DND-41 (cell line): ENCODE measurements at regions not wholly inside any gene's neighbourhood (a gene's known extent, or its start where the extent isn't known, plus 50 kb on each side); places are given as distances from the start of the nearest gene placed in this dataset.

ENCODE experiments used
- ATAC-seq: fragments of 200-7000 bp; cut with Tn5 transposase; 3 replicates; pipeline ENCODE4 v1.9.1; 2021; ENCODE audit warnings: low read depth; ENCODE audit not compliant: insufficient read depth
- DNase-seq: peaks from one replicate; pipeline ENCODE4 v3.0.0-alpha.2; 2020
- H2AFZ ChIP-seq: 2 replicates; pipeline ENCODE4 v1.6.0; 2012; ENCODE audit warnings: low read depth, low read length
- H3K27ac ChIP-seq: 2 replicates; pipeline ENCODE4 v1.5.1; 2012; ENCODE audit warnings: low read length, inconsistent platforms
- H3K27me3 ChIP-seq: fragments of 200-600 bp; sonication (generic); 2 replicates; pipeline ENCODE4 v1.6.0; 2012; ENCODE audit warnings: low read length, mild to moderate bottlenecking, inconsistent platforms; ENCODE audit not compliant: insufficient read depth, poor library complexity
- H3K36me3 ChIP-seq: 2 replicates; pipeline ENCODE4 v1.5.1; 2012; ENCODE audit warnings: low read length, inconsistent platforms; ENCODE audit not compliant: insufficient read depth
- H3K4me1 ChIP-seq: 2 replicates; pipeline ENCODE4 v1.5.1; 2012; ENCODE audit warnings: mild to moderate bottlenecking, low read length; ENCODE audit not compliant: insufficient read depth
- H3K4me2 ChIP-seq: 2 replicates; pipeline ENCODE4 v1.6.0; 2012; ENCODE audit warnings: mild to moderate bottlenecking, moderate library complexity, low read length, inconsistent platforms; ENCODE audit not compliant: insufficient read depth
- H3K4me3 ChIP-seq, 2 experiments: fragments of 200-600 bp in 1 of 2; shearing (Covaris generic) in 1 of 2; 2 replicates each; pipeline ENCODE4 v1.5.1; 2012 to 2016; ENCODE audit warnings: inconsistent platforms in 2 of 2, low read length in 2 of 2, mild to moderate bottlenecking in 2 of 2, low read depth in 1 of 2, moderate library complexity in 1 of 2
- H3K79me2 ChIP-seq: 2 replicates; pipeline ENCODE4 v1.6.0; 2012; ENCODE audit warnings: low read length, inconsistent platforms; ENCODE audit not compliant: insufficient read depth
- H3K9ac ChIP-seq: 2 replicates; pipeline ENCODE4 v1.6.0; 2012; ENCODE audit warnings: low read depth, mild to moderate bottlenecking, inconsistent platforms, low read length, moderate library complexity
- H3K9me3 ChIP-seq: 2 replicates; pipeline ENCODE4 v1.5.1; 2012; ENCODE audit warnings: low read length, moderate library complexity, mild to moderate bottlenecking, inconsistent platforms; ENCODE audit not compliant: insufficient read depth, severe bottlenecking
- H4K20me1 ChIP-seq: 2 replicates; pipeline ENCODE4 v1.6.0; 2012; ENCODE audit warnings: low read length; ENCODE audit not compliant: insufficient read depth
- CTCF ChIP-seq: IDR thresholded peaks from 2 replicates; pipeline ENCODE4 v1.5.1; 2012; ENCODE audit warnings: borderline replicate concordance, low read length, moderate library complexity, mild to moderate bottlenecking; ENCODE audit not compliant: poor library complexity, severe bottlenecking; ENCODE audit errors: extremely low read depth
- EZH2 ChIP-seq: IDR thresholded peaks from 3 replicates; pipeline ENCODE4 v1.6.1; 2012; ENCODE audit warnings: borderline replicate concordance, low read depth, mild to moderate bottlenecking, moderate library complexity, low read length, inconsistent platforms; ENCODE audit not compliant: severe bottlenecking

GRCh38 chr2:198700319-198700718 lies 757.4 kb downstream of the SATB2 start:
- Histone ChIP-seq H4K20me1 (no peaks in the 10 kb centered on the region), H3K79me2 (no peaks in the 10 kb centered on the region), H3K27ac (no peak overlapping the region), H3K4me1 (no peaks in the 10 kb centered on the region), H3K36me3 (no peaks in the 10 kb centered on the region), H3K9me3 (no peaks in the 10 kb centered on the region), H3K9ac (no peak overlapping the region), H3K27me3 (no peaks in the 10 kb centered on the region), H3K4me3 (no peak overlapping the region), H2AFZ (no peak overlapping the region), H3K4me2 (no peak overlapping the region)
- DNase-seq, result no peak
- TF ChIP-seq CTCF, result no peak
- no peak for TF ChIP-seq EZH2
- no peak for ATAC-seq

DNA sequence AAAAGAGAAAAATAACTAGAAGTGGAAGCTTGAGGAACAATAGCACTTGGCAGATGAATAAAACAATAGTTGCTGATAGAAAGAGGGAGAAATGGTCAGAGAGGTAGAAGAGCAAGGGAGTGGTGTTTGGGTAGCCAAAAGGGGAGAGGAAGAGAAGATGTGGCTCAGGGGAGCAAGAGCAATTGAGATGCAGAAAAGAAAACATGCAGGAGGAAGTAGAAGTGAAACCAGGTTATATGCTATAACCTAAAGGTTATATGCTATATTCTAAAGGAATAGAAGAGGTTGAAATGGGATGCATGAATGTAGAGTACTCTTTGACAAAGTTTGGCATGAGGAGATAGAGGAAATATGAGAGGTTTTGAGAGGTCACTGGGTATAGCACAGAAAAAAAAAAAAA lies 759.5 kb downstream of the SATB2 start:
- Histone ChIP-seq H4K20me1 (no peaks in the 10 kb centered on the region), H3K27ac (no peak overlapping the region), H3K4me1 (no peaks in the 10 kb centered on the region), H3K4me2 (no peak overlapping the region), H3K36me3 (no peaks in the 10 kb centered on the region), H2AFZ (no peak overlapping the region), H3K9ac (no peak overlapping the region), H3K27me3 (no peaks in the 10 kb centered on the region), H3K4me3 (no peak overlapping the region), H3K9me3 (no peaks in the 10 kb centered on the region), H3K79me2 (no peaks in the 10 kb centered on the region)
- TF ChIP-seq CTCF, result no peak
- TF ChIP-seq EZH2, result no peak
- DNase-seq, result no peak
- no peak for ATAC-seq

DNA sequence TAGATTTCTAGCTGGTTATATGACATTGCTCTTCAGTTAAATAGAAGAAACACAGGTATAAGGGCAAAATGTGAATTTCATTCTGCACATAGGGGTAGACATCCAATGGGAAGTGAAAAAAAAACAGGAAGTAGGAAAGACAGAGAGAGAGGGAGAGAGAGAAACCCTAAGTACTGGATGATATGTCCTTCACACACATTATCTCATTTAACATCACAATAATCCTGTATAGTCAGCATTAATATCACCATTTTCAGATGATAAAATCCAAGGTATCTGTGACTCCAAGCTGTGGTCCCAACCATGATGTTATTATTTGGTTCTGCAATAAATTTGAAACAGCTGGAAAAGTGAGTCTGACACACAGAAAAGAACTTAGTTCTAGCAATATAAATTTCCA lies 759.9 kb downstream of the SATB2 start:
- no peaks in the 10 kb centered on the region for H3K79me2 ChIP-seq

More for the DNA sequence above, 759.9 kb downstream of the SATB2 start:
- Histone ChIP-seq H3K36me3 (no peaks in the 10 kb centered on the region), H3K4me2 (no peak overlapping the region), H3K27ac (no peak overlapping the region), H3K27me3 (peaks cover 1% of the 10 kb centered on the region), H4K20me1 (no peaks in the 10 kb centered on the region), H2AFZ (no peak overlapping the region), H3K9ac (no peak overlapping the region), H3K4me3 (no peak overlapping the region), H3K9me3 (no peaks in the 10 kb centered on the region), H3K4me1 (no peaks in the 10 kb centered on the region)
- no peak for ATAC-seq
- DNase-seq, result no peak
- TF ChIP-seq CTCF, result no peak
- no peak for TF ChIP-seq EZH2
